ENCODE measurements at regions not wholly inside any gene's neighbourhood (a gene's known extent, or its start where the extent isn't known, plus 50 kb on each side); places are given as distances from the start of the nearest gene placed in this dataset.

GRCh38 chr9:90476058-90476457 lies 166.6 kb downstream of the DIRAS2 start:
- no peak for DNase-seq (ENCODE audit: low spot score in 2 of 2)
- H3K27me3 ChIP-seq, result no peaks in the 10 kb centered on the region
- no peak overlapping the region for H3K27ac ChIP-seq
- H3K4me1 ChIP-seq, result no peaks in the 10 kb centered on the region
- intact Hi-C loops (cut with DNase I; ENCODE audit: low total_unique reads), result no loop called here
- no peaks in the 10 kb centered on the region for H3K9me3 ChIP-seq
- TF ChIP-seq POLR2AphosphoS5 (IDR thresholded peaks at IDR 0.05), result no peak
- no peak for TF ChIP-seq CTCF (IDR thresholded peaks at IDR 0.05)
- no peak for TF ChIP-seq POLR2A (IDR thresholded peaks at IDR 0.05)
- no peaks in the 10 kb centered on the region for H3K36me3 ChIP-seq
- H3K4me3 ChIP-seq, result no peak overlapping the region

GRCh38 chr9:90477535-90477934 lies 165.1 kb downstream of the DIRAS2 start:
- no peak for DNase-seq (ENCODE audit: low spot score in 2 of 2)
- Histone ChIP-seq H3K27me3 (no peaks in the 10 kb centered on the region), H3K27ac (no peak overlapping the region), H3K9me3 (no peaks in the 10 kb centered on the region), H3K36me3 (no peaks in the 10 kb centered on the region), H3K4me3 (no peak overlapping the region), H3K4me1 (no peaks in the 10 kb centered on the region)
- intact Hi-C loops (cut with DNase I; ENCODE audit: low total_unique reads), result no loop called here
- TF ChIP-seq POLR2AphosphoS5 (IDR thresholded peaks at IDR 0.05) (no peak), CTCF (IDR thresholded peaks at IDR 0.05) (no peak), POLR2A (IDR thresholded peaks at IDR 0.05) (no peak)

- no peak for DNase-seq (ENCODE audit: low spot score in 2 of 2)
- Histone ChIP-seq H3K4me1 (no peaks in the 10 kb centered on the region), H3K27ac (no peak overlapping the region)
Measured at GRCh38 chr9:90478821-90479220, 163.8 kb downstream of the DIRAS2 start.

GRCh38 chr9:90485028-90485427 lies 157.6 kb downstream of the DIRAS2 start:
- no peaks in the 10 kb centered on the region for H3K27me3 ChIP-seq
- TF ChIP-seq CTCF (IDR thresholded peaks at IDR 0.05) (no peak), POLR2AphosphoS5 (IDR thresholded peaks at IDR 0.05) (no peak), POLR2A (IDR thresholded peaks at IDR 0.05) (no peak)
- DNase-seq (ENCODE audit: low spot score in 2 of 2), result no peak
- intact Hi-C loops (cut with DNase I; ENCODE audit: low total_unique reads), result no loop called here
- H3K36me3 ChIP-seq, result no peaks in the 10 kb centered on the region
- no peaks in the 10 kb centered on the region for H3K4me1 ChIP-seq
- no peak overlapping the region for H3K27ac ChIP-seq
- no peak overlapping the region for H3K4me3 ChIP-seq
- peaks cover 9 to 10% of the 10 kb centered on the region in 2 donors for H3K9me3 ChIP-seq

More at GRCh38 chr9:90478821-90479220, 163.8 kb downstream of the DIRAS2 start:
- H3K36me3 ChIP-seq, result no peaks in the 10 kb centered on the region
- H3K27me3 ChIP-seq, result no peaks in the 10 kb centered on the region
- no peak for TF ChIP-seq POLR2A (IDR thresholded peaks at IDR 0.05)
- no peak for TF ChIP-seq CTCF (IDR thresholded peaks at IDR 0.05)
- TF ChIP-seq POLR2AphosphoS5 (IDR thresholded peaks at IDR 0.05), result no peak
- H3K9me3 ChIP-seq, result no peaks in the 10 kb centered on the region
- no peak overlapping the region for H3K4me3 ChIP-seq
- intact Hi-C loops (cut with DNase I; ENCODE audit: low total_unique reads), result no loop called here

- Histone ChIP-seq H3K27ac (no peak overlapping the region), H3K27me3 (no peaks in the 10 kb centered on the region), H3K36me3 (no peaks in the 10 kb centered on the region), H3K4me3 (no peak overlapping the region), H3K4me1 (no peaks in the 10 kb centered on the region), H3K9me3 (peaks cover 9 to 10% of the 10 kb centered on the region in 2 donors)
- intact Hi-C loops (cut with DNase I; ENCODE audit: low total_unique reads), result no loop called here
- TF ChIP-seq POLR2AphosphoS5 (IDR thresholded peaks at IDR 0.05) (no peak), CTCF (IDR thresholded peaks at IDR 0.05) (no peak), POLR2A (IDR thresholded peaks at IDR 0.05) (no peak)
- no peak for DNase-seq (ENCODE audit: low spot score in 2 of 2)
Measured at GRCh38 chr9:90489066-90489465, 153.6 kb downstream of the DIRAS2 start.

Measured in breast epithelium (tissue), 4 donors.